ENCODE measurements at regions not wholly inside any gene's neighbourhood (a gene's known extent, or its start where the extent isn't known, plus 50 kb on each side); places are given as distances from the start of the nearest gene placed in this dataset.

GRCh38 chr13:60338754-60339153 is 58.3 kb upstream of the TDRD3 start:
- Histone ChIP-seq H3K56ac (ENCODE audit: insufficient read length, low read depth, low read length) (no peak overlapping the region), H3K4me1 (ENCODE audit: insufficient read depth, low read length) (no peaks in the 10 kb centered on the region), H3K27me3 (ENCODE audit: insufficient read depth, low read length) (no peaks in the 10 kb centered on the region), H3K23ac (ENCODE audit: insufficient read length, low read depth, low read length) (no peak overlapping the region), H2BK12ac (ENCODE audit: insufficient read length, low read depth, low read length) (no peak overlapping the region), H4K8ac (replicated peaks; ENCODE audit: insufficient read length, low read depth, low read length) (no peak overlapping the region), H4K20me1 (ENCODE audit: control insufficient read depth, insufficient read depth, insufficient read length) (no peaks in the 10 kb centered on the region), H3K79me2 (ENCODE audit: insufficient read depth, low read length) (no peaks in the 10 kb centered on the region), H2BK20ac (ENCODE audit: low read depth, low read length, poor library complexity, severe bottlenecking) (no peak overlapping the region), H3K79me1 (ENCODE audit: insufficient read depth, low read depth, low read length, poor library complexity, severe bottlenecking) (no peaks in the 10 kb centered on the region), H3K23me2 (ENCODE audit: insufficient read length, low read depth, low read length, poor library complexity, severe bottlenecking) (no peaks in the 10 kb centered on the region), H2BK120ac (ENCODE audit: low read depth, low read length, poor library complexity, severe bottlenecking) (no peak overlapping the region), H2AFZ (ENCODE audit: low read length) (no peak overlapping the region), H2AK5ac (ENCODE audit: insufficient read length, low read length) (no peak overlapping the region), H3K4me2 (ENCODE audit: insufficient read depth, insufficient read length, low read length) (no peak overlapping the region), H3K27ac (ENCODE audit: insufficient read length, low read depth, low read length) (no peak overlapping the region), H4K5ac (ENCODE audit: insufficient read length, low read depth, low read length) (no peak overlapping the region), H3K14ac (ENCODE audit: insufficient read depth, low read length) (no peak overlapping the region), H3K18ac (ENCODE audit: insufficient read length, low read depth, low read length) (no peak overlapping the region), H2BK15ac (ENCODE audit: low read depth, low read length) (no peak overlapping the region), H4K91ac (ENCODE audit: insufficient read length, low read depth, low read length) (no peak overlapping the region), H3K9me3 (ENCODE audit: control insufficient read depth, low read depth, low read length) (no peaks in the 10 kb centered on the region), H2BK5ac (ENCODE audit: insufficient read length, low read length) (no peak overlapping the region), H3K9ac (ENCODE audit: extremely low read depth, insufficient read length, low read length) (no peak overlapping the region), H3K4ac (ENCODE audit: low read depth, low read length) (no peak overlapping the region), H3T11ph (ENCODE audit: low read length) (no peak overlapping the region)
- H3K4me1 Mint-ChIP-seq = peaks cover 17 to 19% of the 10 kb centered on the region in 2 experiments
- DNase-seq = no peak
- H3K36me3 Mint-ChIP-seq (ENCODE audit: insufficient read depth in 1 of 3, low read depth in 3 of 3) = peaks cover 0 to 5% (median 0%) of the 10 kb centered on the region in 3 experiments; a peak in 2 of 7 replicates
- peaks cover 0 to 6% of the 10 kb centered on the region in 2 experiments; a peak in 2 of 5 replicates for H3K9me3 Mint-ChIP-seq
- TF ChIP-seq CTCF (conservative IDR thresholded peaks at IDR 0.05) = no peak
- no peak overlapping the region; a peak in 1 of 7 replicates for H3K27ac Mint-ChIP-seq
- H3K4me3 Mint-ChIP-seq = no peak overlapping the region
- no CpG with 5 or more reads among the region's 2 CpGs for WGBS (ENCODE audit: extremely low coverage, insufficient read length, low lambda C conversion rate)
- H3K27me3 Mint-ChIP-seq (ENCODE audit: low read depth) = no peaks in the 10 kb centered on the region

Data from H9 (cell line).